ENCODE measurements at regions not wholly inside any gene's neighbourhood (a gene's known extent, or its start where the extent isn't known, plus 50 kb on each side); places are given as distances from the start of the nearest gene placed in this dataset.

DNA sequence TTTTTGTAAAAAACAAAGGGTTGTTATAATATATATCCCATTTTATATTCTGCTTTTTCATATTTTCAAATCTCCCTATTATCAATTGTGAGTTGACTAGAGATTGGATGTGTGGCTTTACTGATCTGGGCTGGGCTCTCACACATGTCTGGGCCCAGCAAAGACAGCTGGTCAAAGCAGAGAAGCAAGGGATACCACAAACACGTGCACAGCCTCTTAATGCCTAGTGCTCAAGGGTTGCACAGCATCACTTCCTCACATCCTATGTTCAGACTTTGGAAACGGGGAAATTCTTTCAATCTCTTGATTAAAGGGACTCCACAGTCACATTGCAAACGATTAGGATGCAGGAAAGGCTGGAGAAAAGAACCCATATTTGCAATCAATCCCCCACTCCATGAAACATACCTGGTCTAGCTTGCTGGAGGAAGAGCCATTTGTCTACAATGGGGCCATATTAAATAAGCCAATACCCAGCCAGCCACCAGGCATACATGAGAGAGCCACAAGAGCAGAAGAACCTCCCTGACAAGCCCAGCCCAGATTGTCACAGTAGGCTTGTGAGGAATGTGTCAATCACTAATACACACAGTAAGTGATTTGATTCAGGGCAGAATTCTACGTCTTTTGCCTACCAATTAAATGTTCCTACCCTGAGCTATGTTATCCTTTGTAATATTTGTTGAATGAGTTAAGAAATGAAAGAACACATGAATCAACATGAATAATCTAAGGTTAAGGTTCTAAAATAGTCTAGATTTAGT lies 431.2 kb downstream of the TNS3 start:
- DNase-seq (no peak), ATAC-seq (no peak)
- intact Hi-C loops (cut with micrococcal nuclease): no loop called here

DNA sequence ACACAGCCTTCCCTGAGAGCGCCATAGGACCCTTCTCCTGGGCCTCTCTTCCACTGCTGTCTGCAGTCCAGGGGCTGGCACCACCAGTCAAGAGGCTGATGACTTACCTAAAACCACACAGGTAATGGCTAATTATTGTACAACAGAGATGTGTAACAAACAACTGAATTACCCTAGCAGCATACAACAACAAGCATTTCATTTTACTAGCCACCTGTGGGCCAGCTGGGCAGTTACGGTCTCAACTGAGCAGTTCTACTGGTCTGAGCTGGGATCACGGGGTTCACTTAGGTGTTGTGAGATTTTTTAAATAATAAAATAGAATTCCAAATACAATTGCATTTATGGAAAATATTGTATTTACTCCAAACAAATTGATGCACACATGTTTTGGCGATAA lies 431.9 kb downstream of the TNS3 start:
- DNase-seq: no peak
- no peak for ATAC-seq
- intact Hi-C loops (cut with micrococcal nuclease): no loop called here

DNA sequence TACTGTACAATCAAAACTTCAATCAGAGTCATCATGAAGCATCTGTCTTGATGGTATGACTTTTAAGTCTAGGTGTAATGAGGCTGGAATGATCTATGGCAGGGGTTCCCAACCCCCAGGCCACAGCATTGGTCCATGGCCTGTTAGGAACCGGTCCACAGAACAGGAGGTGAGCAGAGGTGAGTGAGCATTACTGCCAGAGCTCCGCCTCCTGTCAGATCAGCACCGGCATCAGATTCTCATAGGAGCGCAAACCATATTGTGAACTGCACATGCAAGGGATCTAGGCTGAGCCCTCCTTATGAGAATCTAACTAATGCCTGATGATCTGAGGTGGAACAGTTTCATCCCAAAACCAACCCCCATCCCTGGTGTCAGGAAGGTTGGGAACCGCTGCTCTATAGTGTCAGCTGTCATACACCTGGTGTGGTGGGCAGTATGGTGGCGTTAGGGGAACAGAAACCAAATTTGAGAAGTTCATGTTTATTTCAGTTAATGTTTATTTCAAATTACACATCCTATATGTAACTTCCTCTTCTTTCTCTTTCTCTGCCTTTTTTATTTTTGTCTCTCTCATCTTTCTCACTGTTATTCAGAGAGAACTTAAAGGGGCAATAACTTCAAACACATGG lies 432.6 kb downstream of the TNS3 start:
- no peak for ATAC-seq
- no peak for DNase-seq
- intact Hi-C loops (cut with micrococcal nuclease): no loop called here

DNA sequence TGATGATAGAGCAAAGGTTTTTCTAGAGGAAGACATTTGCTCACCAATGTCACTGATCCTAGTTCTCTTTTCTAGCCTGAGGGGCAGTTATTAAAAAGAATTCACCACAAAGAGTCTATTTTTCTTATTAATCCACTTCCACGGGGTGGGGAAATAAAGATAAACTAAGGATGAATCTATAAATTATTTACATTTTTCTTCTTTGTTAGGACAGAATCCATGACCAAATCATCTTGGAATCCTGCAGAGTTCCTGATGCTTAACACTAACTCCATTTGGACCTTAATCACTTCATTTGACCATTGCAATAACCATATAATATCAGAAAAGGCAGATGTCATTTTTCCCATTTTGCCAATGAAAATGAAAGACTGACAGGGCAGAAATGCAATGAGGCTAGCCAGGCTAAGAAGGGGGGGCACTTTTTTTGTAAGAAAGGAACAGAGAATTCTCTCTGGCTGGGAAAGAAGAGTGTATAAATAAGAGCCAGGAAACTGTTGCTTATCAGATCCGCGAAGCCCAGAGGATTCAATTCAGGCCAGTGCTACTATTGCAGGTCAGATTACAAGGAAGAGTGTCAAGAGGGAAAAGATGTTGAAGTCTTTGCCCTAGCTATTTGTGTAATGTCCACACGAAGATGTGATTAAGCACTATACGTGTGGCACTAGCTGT lies 433.2 kb downstream of the TNS3 start:
- peak; percentile 36 for ATAC-seq
- intact Hi-C loops (cut with micrococcal nuclease): no loop called here

DNA sequence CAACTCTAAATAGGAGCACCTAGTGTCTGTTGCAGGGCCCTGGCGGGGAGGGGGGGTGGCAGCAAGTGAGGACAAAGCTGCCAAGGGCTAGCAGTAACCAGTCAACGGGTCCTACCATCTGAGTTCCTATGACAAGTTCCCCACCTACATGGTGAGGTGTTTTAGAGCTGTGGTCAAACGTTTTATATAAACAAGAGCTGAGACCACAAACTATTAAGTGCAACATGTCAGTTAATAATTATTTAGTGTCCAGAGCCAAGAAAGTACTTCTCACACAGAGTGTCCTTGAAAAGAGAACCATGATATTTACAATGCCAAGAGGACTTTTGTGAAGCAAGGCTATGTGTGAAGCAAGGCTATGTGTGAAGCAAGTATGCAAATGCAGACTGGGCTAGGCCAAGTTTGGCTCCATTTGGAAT lies 434.7 kb downstream of the TNS3 start:
- ATAC-seq (peak; percentile 35), DNase-seq (no peak)
- intact Hi-C loops (cut with micrococcal nuclease): no loop called here

More for the DNA sequence above, 433.2 kb downstream of the TNS3 start:
- no peak for DNase-seq

DNA sequence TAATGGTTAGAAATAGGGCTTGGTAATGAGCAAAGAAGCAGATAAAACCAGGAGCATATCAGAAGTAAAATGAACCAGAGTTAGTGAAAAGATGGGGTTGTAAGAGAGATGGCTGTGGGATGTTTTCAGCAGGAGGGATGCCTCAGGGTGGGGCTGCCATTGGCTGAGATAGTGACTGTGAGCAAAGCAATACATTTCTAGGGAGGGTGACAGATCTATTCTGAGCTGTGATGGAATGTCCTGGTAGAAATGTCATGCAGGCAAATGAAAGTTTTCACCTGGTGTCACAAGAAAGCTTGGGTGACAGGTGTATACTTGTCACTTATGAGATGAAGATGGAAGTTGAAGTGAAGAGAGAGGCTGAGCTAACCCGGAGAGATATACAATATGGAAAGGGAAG lies 435.9 kb downstream of the TNS3 start:
- peak; percentile 48 for ATAC-seq
- no peak for DNase-seq
- intact Hi-C loops (cut with micrococcal nuclease): no loop called here

DNA sequence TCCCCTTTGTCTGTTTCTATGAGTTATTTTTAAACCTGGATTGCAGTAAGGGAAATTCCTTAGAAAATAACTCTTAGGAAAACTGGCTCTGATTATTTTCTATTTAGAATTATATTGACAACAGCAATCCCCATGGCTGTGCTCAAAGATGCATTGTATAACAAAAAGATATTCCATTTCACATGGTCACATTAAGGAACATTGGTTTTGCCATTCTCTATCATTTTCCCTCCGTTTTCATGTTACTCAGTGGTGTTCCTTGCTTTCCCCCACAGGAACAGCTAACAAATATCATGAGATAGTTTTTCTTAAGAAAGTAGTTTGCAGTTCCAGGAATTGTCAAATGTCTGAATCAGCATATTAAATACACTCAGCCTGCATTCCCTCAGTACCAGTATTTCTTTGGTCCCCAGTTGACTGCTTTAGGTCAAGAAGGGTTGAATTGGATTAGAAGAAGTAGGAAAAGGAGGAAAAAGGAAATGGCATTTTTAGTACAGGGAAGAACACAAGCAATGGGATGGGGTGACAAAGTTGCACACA lies 436.7 kb downstream of the TNS3 start:
- no peak for ATAC-seq
- intact Hi-C loops (cut with micrococcal nuclease): no loop called here
- no peak for DNase-seq

DNA sequence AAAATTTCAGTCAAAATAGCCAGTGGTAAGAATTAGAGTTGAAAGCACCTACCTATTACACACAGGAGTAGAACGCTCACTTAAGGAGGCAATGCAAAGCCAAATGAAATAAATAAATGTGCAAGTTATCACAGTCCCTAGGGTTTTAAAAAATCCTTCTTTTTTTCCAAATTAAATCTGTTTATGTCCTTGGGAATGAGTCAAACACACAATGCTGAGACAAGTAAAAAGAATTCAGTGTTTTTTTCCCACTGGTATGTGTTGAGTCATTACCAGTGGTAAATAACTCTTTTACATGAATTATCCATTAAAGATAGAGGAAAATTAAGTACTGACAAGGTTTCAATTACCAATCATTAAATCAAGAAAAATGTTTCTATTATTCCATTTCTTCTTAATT lies 438.6 kb downstream of the TNS3 start:
- no peak for DNase-seq
- intact Hi-C loops (cut with micrococcal nuclease): no loop called here
- ATAC-seq: no peak

DNA sequence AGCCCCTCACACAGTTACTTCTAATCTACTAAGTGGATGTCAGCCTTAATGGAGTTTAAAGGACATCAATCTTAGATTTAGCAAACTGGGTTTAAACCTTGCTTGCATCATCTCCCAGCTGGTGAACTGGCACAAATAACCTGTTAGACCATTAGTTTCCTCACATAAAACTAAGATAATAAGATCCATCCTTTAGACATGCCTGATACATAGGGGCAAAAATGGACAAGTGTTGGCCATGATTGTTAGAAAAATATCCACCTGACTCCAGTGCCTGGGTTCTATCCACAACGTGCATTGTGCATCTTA lies 439.1 kb downstream of the TNS3 start:
- DNase-seq: no peak
- intact Hi-C loops (cut with micrococcal nuclease): no loop called here
- ATAC-seq: no peak

DNA sequence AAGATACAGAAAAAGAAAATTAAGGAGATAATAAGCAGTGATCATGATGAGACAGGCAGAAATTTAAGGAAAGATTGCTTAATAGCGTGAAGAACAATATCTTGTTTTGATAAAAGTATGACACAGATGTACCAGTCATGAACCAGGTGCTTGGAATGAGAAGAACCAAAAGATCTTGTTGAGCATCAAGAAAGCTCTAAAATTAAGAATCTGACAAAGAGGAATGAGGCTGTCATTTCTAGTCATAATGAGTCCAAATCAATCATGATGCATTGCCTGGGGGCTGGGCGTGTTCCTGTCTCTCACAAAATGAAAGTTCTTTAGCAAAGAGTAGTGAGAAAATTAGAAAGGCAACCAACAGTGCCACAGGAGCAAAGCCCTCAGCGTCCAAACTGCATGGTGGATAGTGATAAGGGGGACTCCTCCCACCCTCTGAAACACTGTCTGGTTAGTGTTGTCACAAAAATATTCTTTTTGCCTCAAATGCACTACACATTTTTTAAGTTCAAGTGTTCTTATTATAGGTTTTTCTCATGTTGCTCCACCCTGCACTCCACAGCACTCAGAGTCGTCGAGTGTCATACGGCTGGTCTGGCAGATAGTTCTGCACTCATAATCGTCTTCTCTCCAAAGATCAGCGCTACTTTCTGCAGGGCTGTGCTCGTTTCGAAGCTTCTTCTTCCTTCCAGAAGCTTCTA lies 439.6 kb downstream of the TNS3 start:
- intact Hi-C loops (cut with micrococcal nuclease): no loop called here
- ATAC-seq: no peak
- no peak for DNase-seq

DNA sequence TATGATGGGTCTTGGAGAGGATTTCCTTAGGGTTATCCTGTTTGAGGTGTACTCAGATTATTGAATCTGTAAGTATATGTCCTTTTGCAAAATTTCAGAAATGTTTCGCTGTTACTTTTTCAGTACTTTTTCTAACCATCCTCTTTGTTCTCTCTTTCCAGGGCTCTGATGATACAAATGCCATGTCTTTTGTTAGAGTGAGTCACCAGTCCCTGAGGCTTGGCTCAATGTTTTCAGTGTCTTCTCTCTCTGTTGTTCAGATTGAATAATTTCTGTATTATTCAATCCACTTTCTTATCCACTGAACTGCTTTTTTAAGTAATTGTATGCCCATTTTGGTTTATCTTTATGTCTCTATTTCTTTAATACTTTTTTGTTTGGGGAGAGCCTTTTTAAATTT lies 449.4 kb downstream of the TNS3 start:
- no peak for DNase-seq
- intact Hi-C loops (cut with micrococcal nuclease): no loop called here
- no peak for ATAC-seq

DNA sequence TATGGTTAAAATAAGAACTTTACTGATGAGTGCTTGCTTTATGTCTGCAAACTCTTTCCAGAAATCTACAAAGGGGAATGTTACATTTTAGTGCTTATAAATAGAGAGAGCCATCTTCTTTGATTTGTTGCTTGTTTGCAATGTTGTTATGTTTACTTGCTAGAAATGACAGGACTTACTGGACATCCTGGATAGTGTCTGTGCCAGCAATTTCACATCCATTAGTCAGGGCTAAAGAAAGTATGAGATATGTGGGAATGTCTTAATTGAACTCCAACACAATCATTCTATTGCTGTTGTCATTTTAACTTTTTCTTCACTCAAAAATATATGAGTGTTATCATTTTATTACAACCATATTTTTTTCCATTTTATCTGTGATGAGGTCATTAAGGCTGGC lies 453.2 kb downstream of the TNS3 start:
- ATAC-seq (no peak), DNase-seq (no peak)
- intact Hi-C loops (cut with micrococcal nuclease): no loop called here

DNA sequence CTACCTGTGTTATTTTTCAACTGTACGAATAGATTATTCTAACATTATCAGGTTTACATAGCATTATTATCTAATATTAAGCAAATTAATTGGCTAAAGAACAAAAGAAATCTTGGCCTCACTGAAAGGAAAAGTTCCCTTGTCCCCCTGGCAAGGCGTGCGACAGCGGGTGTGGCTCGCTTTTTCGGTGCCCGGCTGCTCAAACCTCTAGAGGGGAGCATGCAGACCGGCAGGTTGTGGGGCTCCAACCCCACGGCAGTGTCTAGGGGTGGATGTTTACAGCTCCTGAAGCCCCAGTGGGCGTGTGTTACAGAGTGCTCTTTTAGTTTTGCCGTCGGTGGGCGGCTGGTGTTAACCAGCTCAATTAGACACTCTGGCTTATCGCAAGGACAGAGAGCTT lies 456.4 kb downstream of the TNS3 start:
- intact Hi-C loops (cut with micrococcal nuclease): no loop called here
- no peak for DNase-seq
- ATAC-seq: no peak

DNA sequence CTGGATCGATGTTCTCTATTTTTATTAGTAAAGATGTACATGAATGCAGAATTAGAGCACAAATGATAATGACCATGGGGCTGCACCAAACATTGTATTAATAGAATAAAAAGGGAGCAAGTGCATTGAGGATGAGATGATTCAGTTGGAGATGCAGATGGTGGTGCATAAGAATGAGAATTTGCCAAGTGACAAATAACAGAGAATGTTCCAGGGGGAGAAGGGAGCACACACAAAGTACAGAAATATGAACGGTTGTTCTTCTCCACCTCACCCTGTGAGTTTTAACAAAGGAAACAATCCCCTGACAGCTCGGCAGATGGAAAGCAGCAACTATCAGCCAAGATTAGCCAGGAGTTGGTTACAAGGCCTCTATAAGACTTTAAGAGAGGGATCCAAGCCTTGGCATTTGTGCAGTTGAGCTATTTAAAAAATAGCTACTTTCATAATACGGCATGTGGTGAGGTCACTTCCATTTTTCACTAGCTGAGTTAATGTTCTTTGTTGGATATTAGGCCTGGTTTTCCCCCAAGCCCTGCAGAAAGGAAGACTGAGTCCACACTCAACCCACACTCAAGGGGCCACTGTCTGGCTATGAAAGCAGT lies 462.5 kb downstream of the TNS3 start:
- intact Hi-C loops (cut with micrococcal nuclease): no loop called here
- DNase-seq: no peak
- peak; percentile 15 for ATAC-seq

DNA sequence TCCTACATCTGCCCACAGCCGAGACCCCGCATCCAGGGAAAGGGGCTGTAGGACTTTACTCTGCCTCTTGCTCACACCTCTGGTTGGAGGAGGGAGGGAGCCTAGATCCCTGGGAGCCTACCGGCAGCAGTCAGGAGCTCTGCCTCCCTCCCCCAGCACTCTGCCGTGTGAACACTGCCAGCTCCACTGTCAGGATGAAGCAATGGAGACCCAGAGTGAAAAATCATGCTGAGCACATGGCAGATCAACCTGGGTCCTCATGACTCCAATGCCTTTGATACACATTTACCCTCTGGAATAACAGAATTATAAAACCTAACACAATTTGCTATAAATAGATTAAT lies 477.7 kb downstream of the TNS3 start:
- no peak for ATAC-seq
- intact Hi-C loops (cut with micrococcal nuclease): loop anchor here (10.0 kb wide), 2 partner anchors 71 to 739 kb away; no protein-coding TSS in a partner anchor
- DNase-seq: no peak

DNA sequence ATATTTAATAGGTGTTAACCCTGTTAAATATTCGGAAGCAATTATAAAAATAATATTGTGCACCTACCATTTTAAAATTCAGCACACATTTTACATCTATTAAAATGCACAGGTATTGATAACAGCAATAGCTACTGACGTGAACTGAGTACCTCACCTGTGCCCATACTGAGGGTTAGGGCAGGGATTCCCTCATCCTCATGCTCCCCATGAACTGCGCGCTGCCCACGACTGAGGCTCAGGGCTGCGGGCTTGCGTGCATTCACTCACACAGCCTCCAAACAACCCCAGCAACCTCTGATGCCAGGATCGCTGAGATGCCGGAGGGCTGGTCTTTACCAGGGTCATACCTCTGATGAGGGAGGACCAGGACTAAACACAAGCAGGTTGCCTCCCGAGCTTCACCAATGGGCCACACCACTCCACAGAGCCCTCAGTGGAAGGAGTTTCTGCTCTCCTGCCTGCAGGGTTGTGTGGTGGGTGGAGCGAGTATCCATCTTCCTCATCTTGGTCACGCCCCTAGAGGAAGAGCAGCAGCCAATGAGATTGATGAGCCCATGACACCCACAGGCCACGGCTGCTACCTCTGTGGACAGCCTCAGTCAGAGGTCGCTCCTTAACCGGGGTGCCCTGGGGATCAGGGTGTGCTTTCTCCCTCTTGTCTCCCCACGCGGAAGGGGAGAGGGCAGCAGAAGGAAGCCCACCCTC lies 478.3 kb downstream of the TNS3 start:
- intact Hi-C loops (cut with micrococcal nuclease): loop anchor here (10.0 kb wide), 2 partner anchors 71 to 739 kb away; no protein-coding TSS in a partner anchor
- DNase-seq: no peak
- no peak for ATAC-seq

DNA sequence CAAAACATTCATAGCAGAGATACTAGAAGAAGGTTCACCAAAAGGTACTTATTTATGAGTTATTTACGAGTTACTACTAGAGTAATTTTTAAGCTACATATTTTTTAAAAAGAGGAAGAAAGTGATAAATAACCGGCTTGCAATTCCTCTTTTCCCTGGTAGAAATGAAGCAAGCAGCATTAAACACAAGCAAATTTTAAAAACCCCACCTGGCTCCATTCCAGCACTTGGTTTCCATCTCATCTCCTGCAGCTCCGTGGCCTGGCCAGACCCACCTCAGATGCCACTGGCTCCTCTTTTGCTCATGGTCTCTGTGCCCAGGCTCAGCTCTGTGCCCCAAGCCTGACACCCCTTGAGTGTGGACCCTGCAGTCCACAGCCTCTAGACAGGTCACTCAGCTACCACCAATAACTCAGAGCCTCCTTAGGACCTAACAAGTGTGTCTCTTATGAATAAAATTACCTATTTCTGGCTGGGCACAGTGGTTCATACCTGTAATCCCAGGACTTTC lies 479.5 kb downstream of the TNS3 start:
- ATAC-seq (no peak), DNase-seq (no peak)
- intact Hi-C loops (cut with micrococcal nuclease): loop anchor here (10.0 kb wide), 2 partner anchors 72 to 738 kb away; no protein-coding TSS in a partner anchor

DNA sequence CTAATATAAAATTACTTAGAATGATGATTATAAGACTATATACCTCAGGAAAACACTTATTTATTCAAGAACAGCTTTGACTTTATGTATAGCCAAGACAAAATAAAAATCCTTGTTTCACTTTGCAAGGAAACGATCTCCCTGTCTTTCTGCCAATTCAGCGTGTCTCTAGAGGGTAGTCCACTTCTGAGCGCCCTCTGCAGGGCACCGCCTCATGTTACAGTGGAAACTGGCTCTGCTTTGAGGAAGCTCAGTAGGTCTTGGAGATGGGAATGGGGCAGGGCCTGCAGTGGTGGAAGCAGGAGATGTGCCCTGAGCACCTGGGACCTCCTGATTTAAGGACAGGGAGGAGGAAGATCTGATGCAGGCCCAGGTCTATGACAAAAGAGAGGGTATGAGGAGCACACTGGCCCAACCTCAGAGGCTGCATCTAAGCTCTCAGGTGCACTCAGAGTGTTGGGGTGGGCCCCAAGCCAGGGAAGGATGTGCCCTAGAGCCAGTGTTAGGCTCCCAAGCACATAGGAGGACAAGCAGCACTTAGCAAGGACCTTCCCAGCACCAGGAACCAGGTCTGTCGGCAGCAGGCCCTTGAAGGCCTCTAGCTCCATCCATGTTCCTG lies 481.0 kb downstream of the TNS3 start:
- intact Hi-C loops (cut with micrococcal nuclease): loop anchor here (10.0 kb wide), 2 partner anchors 74 to 736 kb away; no protein-coding TSS in a partner anchor
- DNase-seq (peak; percentile 68), ATAC-seq (peak; percentile 59)

Measured in left ventricle myocardium superior (tissue), 1 donor.